Sigmoid colon (tissue), 6 donors: ENCODE measurements at regions not wholly inside any gene's neighbourhood (a gene's known extent, or its start where the extent isn't known, plus 50 kb on each side); places are given as distances from the start of the nearest gene placed in this dataset.
"Not testable (repeated sequence)": the region's sequence is repeated elsewhere in the genome, so short reads cannot be mapped to it uniquely, and the experiment has no call there.

ENCODE experiments used
- DNase-seq: peaks from one replicate; pipeline ENCODE4 v3.0.0-alpha.2; 2019
- H3K27ac ChIP-seq, 4 donors: fragments of 200-600 bp; sonication (generic); one replicate each; pipeline ENCODE4 v1.5.1; 2016 to 2019; ENCODE audit warnings: mild to moderate bottlenecking in 1 of 4
- H3K27me3 ChIP-seq, 3 donors: fragments of 200-600 bp; sonication (generic); one replicate each; pipeline ENCODE4 v1.5.1; 2019; ENCODE audit warnings: mild to moderate bottlenecking in 1 of 3
- H3K36me3 ChIP-seq, 4 donors: fragments of 200-600 bp; sonication (generic); one replicate each; pipeline ENCODE4 v1.5.1; 2016 to 2019
- H3K4me1 ChIP-seq, 4 donors: fragments of 200-600 bp; sonication (generic); one replicate each; pipeline ENCODE4 v1.5.1; 2017 to 2019
- H3K4me3 ChIP-seq, 4 donors: fragments of 200-600 bp; sonication (generic); one replicate each; pipeline ENCODE4 v1.5.1; 2017 to 2019; ENCODE audit warnings: mild to moderate bottlenecking in 2 of 4, moderate library complexity in 1 of 4
- H3K9me3 ChIP-seq, 4 donors: fragments of 200-600 bp in 3 of 4; sonication (generic) in 3 of 4; one replicate each; pipeline versions ENCODE4 v1.5.1 to v1.6.1; 2013 to 2019
- CTCF ChIP-seq, 4 experiments: fragments of 450-650 bp in 3 of 4; fragments of 200-600 bp in 1 of 4; IDR thresholded peaks; one replicate each; pipeline ENCODE4 v1.5.1; 2016 to 2019; ENCODE audit warnings: antibody characterized with exemption in 4 of 4, mild to moderate bottlenecking in 3 of 4, moderate library complexity in 2 of 4
- EP300 ChIP-seq, 4 donors: sonication (generic); formaldehyde crosslinking; IDR thresholded peaks; one replicate each; pipeline ENCODE4 v1.6.1; 2017; ENCODE audit warnings: antibody characterized with exemption in 4 of 4
- POLR2A ChIP-seq, 2 donors: fragments of 450-650 bp; IDR thresholded peaks; one replicate each; pipeline ENCODE4 v1.6.1; 2016; ENCODE audit warnings: antibody characterized with exemption in 2 of 2, mild to moderate bottlenecking in 2 of 2, moderate library complexity in 2 of 2
- POLR2AphosphoS5 ChIP-seq, 4 donors: sonication (generic); formaldehyde crosslinking; IDR thresholded peaks; one replicate each; pipeline ENCODE4 v1.6.1; 2017; ENCODE audit warnings: antibody characterized with exemption in 4 of 4
- WGBS, 2 donors: extraction: QIAGEN DNeasy Blood & Tissue Kit; methylation state at CpG; one replicate each; pipeline ENCODE4 v1.1.7; 2013; 5-methylcytosine and 5-hydroxymethylcytosine counted together
- intact Hi-C: fragments of 100-400 bp; cut with DNase I; formaldehyde crosslinking; loops from one replicate; pipeline ENCODE4 v1.15.1; 2023
- donor health status: healthy with polysubstance abuse.
- donor health status: healthy.

DNA sequence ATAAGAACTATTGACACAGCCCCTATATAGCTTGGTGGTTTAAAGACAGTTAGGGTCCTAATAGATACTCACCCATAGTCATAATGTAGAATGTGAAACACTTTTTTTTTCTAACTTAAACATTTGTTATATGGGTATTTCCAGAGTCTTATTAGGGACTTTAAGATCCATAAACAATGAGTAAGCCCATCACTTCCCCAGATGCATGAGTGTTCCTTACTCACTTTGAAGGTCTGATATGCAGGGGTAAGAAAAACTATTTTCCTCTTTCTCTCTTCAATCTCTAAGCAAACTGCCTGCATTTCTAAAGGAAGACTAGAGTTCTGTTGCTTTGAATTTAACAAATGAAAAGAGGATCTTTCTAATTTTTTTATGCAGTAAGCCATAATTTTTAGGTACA, 443.6 kb upstream of the PITX2 start:
- no peaks in the 10 kb centered on the region for H3K27me3 ChIP-seq
- H3K9me3 ChIP-seq, result no peaks in the 10 kb centered on the region
- H3K4me1 ChIP-seq, result no peaks in the 10 kb centered on the region
- no peak overlapping the region for H3K4me3 ChIP-seq
- intact Hi-C loops, result no loop called here
- no peak overlapping the region for H3K27ac ChIP-seq
- DNase-seq, result no peak
- H3K36me3 ChIP-seq, result no peaks in the 10 kb centered on the region
- no peak for TF ChIP-seq EP300 (IDR thresholded peaks at IDR 0.05)
- TF ChIP-seq POLR2A (IDR thresholded peaks at IDR 0.05), result no peak
- TF ChIP-seq CTCF (IDR thresholded peaks at IDR 0.05), result no peak
- TF ChIP-seq POLR2AphosphoS5 (IDR thresholded peaks at IDR 0.05), result no peak

DNA sequence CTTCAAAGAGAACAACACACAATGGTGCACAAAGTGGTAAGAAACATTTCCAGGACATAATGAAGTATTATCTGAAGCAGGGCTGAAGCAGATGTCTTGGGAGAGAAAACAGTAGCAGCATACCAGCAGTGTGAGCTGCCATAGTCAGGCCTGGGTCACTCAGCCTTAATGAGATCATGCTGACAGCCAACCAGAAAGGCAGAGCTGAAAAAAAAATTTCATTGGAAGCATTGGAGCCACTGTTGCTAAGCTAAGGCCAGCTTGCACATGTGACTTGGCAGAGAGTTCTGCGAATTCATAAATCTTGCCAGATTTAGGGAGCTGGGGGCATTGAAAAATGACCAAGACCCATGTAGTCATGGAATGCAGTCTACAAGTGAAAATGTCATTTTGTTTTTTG, 444.0 kb upstream of the PITX2 start:
- intact Hi-C loops, result no loop called here
- H3K4me3 ChIP-seq, result no peak overlapping the region
- 92 to 93% methylated on average over 1 of the region's 1 CpG for WGBS, 2 donors
- TF ChIP-seq CTCF (IDR thresholded peaks at IDR 0.05) (no peak), POLR2AphosphoS5 (IDR thresholded peaks at IDR 0.05) (no peak), EP300 (IDR thresholded peaks at IDR 0.05) (no peak), POLR2A (IDR thresholded peaks at IDR 0.05) (no peak)
- no peak overlapping the region for H3K27ac ChIP-seq
- no peaks in the 10 kb centered on the region for H3K9me3 ChIP-seq
- H3K4me1 ChIP-seq, result no peaks in the 10 kb centered on the region
- H3K36me3 ChIP-seq, result no peaks in the 10 kb centered on the region
- DNase-seq, result no peak
- H3K27me3 ChIP-seq, result no peaks in the 10 kb centered on the region

GRCh38 chr4:111068883-111069282, 446.0 kb upstream of the PITX2 start:
- Histone ChIP-seq H3K4me3 (no peak overlapping the region), H3K9me3 (no peaks in the 10 kb centered on the region), H3K4me1 (no peaks in the 10 kb centered on the region), H3K36me3 (no peaks in the 10 kb centered on the region), H3K27ac (no peak overlapping the region), H3K27me3 (no peaks in the 10 kb centered on the region)
- intact Hi-C loops, result no loop called here
- no peak for TF ChIP-seq EP300 (IDR thresholded peaks at IDR 0.05)
- TF ChIP-seq CTCF (IDR thresholded peaks at IDR 0.05), result no peak
- TF ChIP-seq POLR2A (IDR thresholded peaks at IDR 0.05), result no peak
- TF ChIP-seq POLR2AphosphoS5 (IDR thresholded peaks at IDR 0.05), result no peak
- DNase-seq, result no peak
- 79 to 87% methylated on average over 3 of the region's 3 CpGs for WGBS, 2 donors

- 72 to 82% methylated on average over 4 of the region's 4 CpGs for WGBS, 2 donors
- Histone ChIP-seq H3K27ac (no peak overlapping the region), H3K36me3 (no peaks in the 10 kb centered on the region), H3K4me1 (no peaks in the 10 kb centered on the region), H3K4me3 (no peak overlapping the region), H3K27me3 (no peaks in the 10 kb centered on the region), H3K9me3 (no peaks in the 10 kb centered on the region)
- TF ChIP-seq POLR2AphosphoS5 (IDR thresholded peaks at IDR 0.05) (no peak), POLR2A (IDR thresholded peaks at IDR 0.05) (no peak), EP300 (IDR thresholded peaks at IDR 0.05) (no peak), CTCF (IDR thresholded peaks at IDR 0.05) (no peak)
- DNase-seq, result no peak
- intact Hi-C loops, result no loop called here
These were observed 447.5 kb upstream of the PITX2 start for GRCh38 chr4:111070390-111070789.

DNA sequence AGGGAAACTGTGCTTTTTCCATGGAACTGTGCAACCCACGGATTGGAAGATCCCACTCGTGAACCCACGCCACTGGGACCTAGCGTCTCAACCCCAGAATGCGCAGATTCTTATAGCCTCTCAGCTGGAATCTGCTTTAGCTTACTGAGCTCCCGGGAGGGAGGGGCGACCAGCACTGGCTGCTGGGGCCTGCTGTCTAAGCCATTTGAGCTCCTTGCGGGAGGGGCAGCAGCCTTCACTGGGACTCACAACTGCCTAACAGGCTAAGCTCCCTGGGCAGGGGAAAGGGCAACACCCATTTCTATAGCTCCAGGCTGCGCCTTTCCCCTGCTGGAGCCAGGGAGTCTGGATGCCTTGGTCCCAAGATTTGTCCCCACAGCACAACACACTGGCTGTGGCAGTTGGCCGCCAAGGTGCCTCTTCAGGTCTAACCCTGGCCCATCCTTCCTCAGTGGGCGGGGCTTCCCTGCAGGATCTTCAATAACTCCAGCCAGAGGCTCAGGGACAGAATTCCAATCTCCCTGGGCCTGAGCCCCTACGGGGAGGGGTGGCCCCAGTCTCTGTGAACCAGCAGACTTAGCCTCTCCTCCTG, 451.7 kb upstream of the PITX2 start:
- Histone ChIP-seq H3K36me3 (no peaks in the 10 kb centered on the region), H3K4me3 (no peak overlapping the region), H3K27ac (no peak overlapping the region), H3K27me3 (no peaks in the 10 kb centered on the region), H3K4me1 (no peaks in the 10 kb centered on the region), H3K9me3 (no peaks in the 10 kb centered on the region)
- intact Hi-C loops, result no loop called here
- TF ChIP-seq POLR2A (IDR thresholded peaks at IDR 0.05) (no peak), CTCF (IDR thresholded peaks at IDR 0.05) (no peak), POLR2AphosphoS5 (IDR thresholded peaks at IDR 0.05) (no peak), EP300 (IDR thresholded peaks at IDR 0.05) (no peak)
- 85 to 88% methylated on average over 12 of the region's 12 CpGs for WGBS, 2 donors
- DNase-seq, result no peak

DNA sequence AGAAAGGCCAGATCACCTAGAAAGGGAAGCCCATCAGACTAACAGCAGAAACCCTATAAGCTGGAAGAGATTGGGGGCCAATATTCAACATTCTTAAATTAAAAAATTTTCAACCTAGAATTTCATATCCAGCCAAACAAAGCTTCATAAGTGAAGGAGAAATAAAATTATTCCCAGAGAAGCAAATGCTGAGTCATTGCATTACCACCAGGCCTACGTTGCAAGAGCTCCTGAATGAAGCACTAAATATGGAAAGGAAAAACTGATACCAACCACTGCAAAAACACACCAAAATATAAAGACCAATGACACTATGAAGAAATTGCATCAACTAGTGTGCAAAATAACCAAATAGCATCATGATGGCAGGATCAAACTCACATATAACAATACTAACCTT, 453.4 kb upstream of the PITX2 start:
- intact Hi-C loops, DNase-seq, H3K36me3 ChIP-seq, H3K27me3 ChIP-seq, H3K4me1 ChIP-seq, H3K4me3 ChIP-seq, H3K27ac ChIP-seq, H3K9me3 ChIP-seq: not testable (repeated sequence)
- WGBS, 2 donors, result 69 to 76% methylated on average over 1 of the region's 1 CpG
